ENCODE measurements at regions not wholly inside any gene's neighbourhood (a gene's known extent, or its start where the extent isn't known, plus 50 kb on each side); places are given as distances from the start of the nearest gene placed in this dataset.

DNA sequence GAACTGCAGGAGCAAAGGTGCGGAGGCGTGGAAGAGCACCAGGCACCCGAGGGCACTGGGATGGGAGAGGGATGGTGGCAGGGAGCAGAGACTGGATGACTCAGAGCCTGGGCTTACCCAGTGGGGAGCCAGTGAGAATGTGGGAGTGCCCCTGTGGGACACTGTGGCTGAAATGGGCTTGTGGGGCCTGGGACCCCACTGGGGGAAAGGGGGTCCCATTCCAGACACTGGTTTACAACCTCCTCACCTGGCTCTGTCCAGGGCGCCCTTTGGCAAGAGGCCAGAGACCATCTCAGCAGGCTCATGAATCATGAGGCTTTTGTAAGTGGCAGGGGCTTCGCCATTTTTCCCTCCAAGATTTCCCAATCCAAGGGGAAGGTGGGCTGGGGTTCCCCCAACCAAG is 124.0 kb upstream of the MAFB start:
- no peak for DNase-seq
- TF ChIP-seq, protein P1, sequence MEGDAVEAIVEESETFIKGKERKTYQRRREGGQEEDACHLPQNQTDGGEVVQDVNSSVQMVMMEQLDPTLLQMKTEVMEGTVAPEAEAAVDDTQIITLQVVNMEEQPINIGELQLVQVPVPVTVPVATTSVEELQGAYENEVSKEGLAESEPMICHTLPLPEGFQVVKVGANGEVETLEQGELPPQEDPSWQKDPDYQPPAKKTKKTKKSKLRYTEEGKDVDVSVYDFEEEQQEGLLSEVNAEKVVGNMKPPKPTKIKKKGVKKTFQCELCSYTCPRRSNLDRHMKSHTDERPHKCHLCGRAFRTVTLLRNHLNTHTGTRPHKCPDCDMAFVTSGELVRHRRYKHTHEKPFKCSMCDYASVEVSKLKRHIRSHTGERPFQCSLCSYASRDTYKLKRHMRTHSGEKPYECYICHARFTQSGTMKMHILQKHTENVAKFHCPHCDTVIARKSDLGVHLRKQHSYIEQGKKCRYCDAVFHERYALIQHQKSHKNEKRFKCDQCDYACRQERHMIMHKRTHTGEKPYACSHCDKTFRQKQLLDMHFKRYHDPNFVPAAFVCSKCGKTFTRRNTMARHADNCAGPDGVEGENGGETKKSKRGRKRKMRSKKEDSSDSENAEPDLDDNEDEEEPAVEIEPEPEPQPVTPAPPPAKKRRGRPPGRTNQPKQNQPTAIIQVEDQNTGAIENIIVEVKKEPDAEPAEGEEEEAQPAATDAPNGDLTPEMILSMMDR (IDR thresholded peaks at IDR 0.05; ENCODE audit: low read depth, low read length), result no peak
- Histone ChIP-seq H3K36me3 (no peaks in the 10 kb centered on the region), H3K4me3 (ENCODE audit: low read depth, low read length) (no peak overlapping the region), H3K27ac (no peak overlapping the region), H3K27me3 (ENCODE audit: insufficient read depth, low read depth, severe bottlenecking) (peaks cover 72% of the 10 kb centered on the region), H3K9me3 (ENCODE audit: severe bottlenecking) (no peaks in the 10 kb centered on the region)

DNA sequence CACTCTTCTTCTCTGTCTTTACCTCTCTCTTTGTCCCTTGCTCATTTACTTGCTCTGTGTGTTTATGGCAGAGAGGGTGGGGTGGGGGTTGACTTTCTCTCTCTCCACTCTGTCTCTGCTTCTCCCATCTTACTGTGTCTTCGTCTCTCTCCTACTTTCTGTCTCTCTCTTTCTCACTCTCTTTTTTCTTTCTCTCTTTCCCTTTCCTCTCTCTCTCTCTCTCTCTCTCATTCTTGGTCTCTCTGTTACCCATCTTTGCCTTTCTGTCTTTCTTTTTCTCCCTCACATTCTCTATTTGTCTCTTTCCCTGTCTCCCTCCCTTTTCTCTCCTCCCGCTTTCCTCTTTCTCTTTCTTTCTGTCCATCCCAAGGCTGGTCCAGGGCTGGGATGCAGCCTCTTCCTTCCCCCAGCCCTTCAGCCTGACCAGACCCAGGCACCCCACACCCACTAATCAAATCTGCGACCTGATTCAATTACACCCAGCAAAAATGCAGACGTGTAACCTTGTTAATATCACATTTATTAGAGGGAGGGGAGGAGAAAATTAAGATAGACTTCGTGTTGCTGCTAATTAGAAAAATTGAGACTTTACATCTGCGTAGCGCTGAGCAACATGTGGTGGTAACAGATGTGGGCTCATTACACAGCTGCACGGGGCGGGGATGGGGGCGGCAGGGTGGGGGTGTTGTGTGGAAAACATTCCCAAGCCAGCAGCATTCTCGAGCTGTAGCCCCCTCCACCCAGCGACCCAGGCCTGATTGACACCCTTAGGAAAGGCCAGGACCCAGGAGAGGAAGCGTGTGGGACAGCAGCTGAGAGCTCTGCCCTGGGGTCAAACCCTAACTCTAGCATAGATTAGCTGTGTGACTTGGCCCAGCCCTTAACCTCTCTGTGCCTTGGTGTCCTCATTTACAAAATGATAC is 124.9 kb upstream of the MAFB start:
- H3K36me3 ChIP-seq, result no peaks in the 10 kb centered on the region
- H3K27ac ChIP-seq, result no peak overlapping the region
- no peaks in the 10 kb centered on the region for H3K9me3 ChIP-seq (ENCODE audit: severe bottlenecking)
- TF ChIP-seq, protein P1 (IDR thresholded peaks at IDR 0.05; ENCODE audit: low read depth, low read length), result no peak
- H3K27me3 ChIP-seq (ENCODE audit: insufficient read depth, low read depth, severe bottlenecking), result peaks cover 69% of the 10 kb centered on the region
- H3K4me3 ChIP-seq (ENCODE audit: low read depth, low read length), result no peak overlapping the region
- DNase-seq, result no peak

DNA sequence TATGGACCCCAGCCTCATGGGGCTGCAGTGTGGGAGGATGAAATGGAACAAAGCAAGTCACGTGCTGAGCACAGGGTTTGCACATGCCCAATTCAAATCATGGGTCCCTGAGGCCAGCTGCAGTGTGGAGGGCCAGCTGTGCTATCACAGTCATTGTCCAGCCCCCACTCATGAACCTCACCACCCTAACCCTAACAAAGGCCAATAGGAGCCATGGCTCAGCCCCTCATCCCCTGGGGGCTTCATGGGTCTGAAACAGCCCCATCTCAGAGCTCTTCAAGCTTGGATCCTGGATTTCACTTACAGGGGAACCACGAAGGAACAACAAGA is 125.6 kb upstream of the MAFB start:
- H3K27me3 ChIP-seq (ENCODE audit: insufficient read depth, low read depth, severe bottlenecking), result peaks cover 66% of the 10 kb centered on the region
- DNase-seq, result no peak
- no peak overlapping the region for H3K27ac ChIP-seq
- H3K36me3 ChIP-seq, result no peaks in the 10 kb centered on the region
- TF ChIP-seq, protein P1 (IDR thresholded peaks at IDR 0.05; ENCODE audit: low read depth, low read length), result no peak
- H3K4me3 ChIP-seq (ENCODE audit: low read depth, low read length), result no peak overlapping the region
- H3K9me3 ChIP-seq (ENCODE audit: severe bottlenecking), result no peaks in the 10 kb centered on the region

DNA sequence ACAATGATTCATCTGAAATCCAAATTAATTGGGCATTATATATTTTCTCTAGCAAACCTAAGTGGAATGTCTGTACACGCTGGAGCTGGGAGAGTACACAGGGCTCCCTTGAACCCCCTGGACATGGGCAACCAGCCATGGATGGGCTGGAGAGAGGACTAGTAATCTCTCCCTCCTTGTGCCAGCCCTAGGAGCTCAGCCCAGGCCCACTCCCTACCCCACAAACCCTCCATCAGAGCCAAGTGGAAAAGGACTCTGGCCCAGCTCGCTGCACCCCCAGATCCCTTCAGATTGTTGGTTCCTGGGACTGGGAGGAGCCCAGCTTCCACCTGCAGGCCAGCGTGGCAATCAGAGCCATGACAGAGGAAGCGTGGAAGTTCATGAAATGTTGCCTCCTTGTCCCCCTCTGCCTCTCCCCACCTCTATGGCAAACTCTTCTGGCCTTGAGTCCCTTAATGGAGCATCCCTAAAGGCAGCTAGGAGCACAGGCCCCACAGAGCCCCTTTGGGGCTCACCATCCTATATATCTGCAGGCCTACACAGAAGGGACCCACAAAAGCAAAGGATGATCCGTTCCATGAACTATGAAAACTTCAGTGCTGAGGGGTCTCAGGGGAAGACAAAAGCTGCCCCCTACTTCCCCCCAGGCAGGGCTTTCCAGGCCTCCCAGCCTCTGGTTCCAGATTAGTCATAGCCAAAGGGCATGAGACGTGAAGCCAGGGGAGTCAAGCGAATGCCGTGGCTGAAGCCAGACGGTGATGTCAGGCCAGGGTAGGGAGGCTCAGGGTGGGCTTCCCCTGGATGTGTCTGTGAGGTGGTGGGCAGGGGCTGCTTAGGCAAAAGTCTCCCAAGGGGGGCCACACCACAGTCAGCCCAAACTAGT is 126.4 kb upstream of the MAFB start:
- Histone ChIP-seq H3K27me3 (ENCODE audit: insufficient read depth, low read depth, severe bottlenecking) (peaks cover 67% of the 10 kb centered on the region), H3K27ac (no peak overlapping the region), H3K36me3 (no peaks in the 10 kb centered on the region), H3K4me3 (ENCODE audit: low read depth, low read length) (no peak overlapping the region), H3K9me3 (ENCODE audit: severe bottlenecking) (no peaks in the 10 kb centered on the region)
- no peak for DNase-seq
- TF ChIP-seq, protein P1 (IDR thresholded peaks at IDR 0.05; ENCODE audit: low read depth, low read length), result no peak

DNA sequence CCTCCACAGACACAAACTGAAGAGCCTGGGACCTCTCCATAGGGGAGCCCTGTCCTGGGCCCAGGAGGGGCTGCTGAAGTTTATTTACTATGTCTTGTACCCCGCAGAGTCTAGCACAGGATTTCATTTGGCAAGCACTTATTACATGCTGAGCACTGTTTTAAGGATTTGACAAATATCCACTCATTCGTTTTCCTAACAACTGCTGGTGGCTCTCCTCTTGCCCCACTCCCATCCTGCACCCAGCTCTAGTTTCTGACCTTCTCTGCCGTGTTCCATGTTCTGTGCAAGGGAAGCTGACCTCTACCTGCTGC is 127.0 kb upstream of the MAFB start:
- H3K27me3 ChIP-seq (ENCODE audit: insufficient read depth, low read depth, severe bottlenecking), result peaks cover 68% of the 10 kb centered on the region
- no peaks in the 10 kb centered on the region for H3K9me3 ChIP-seq (ENCODE audit: severe bottlenecking)
- no peak overlapping the region for H3K4me3 ChIP-seq (ENCODE audit: low read depth, low read length)
- H3K36me3 ChIP-seq, result no peaks in the 10 kb centered on the region
- TF ChIP-seq, protein P1 (IDR thresholded peaks at IDR 0.05; ENCODE audit: low read depth, low read length), result no peak
- no peak for DNase-seq
- no peak overlapping the region for H3K27ac ChIP-seq

Measured in WERI-Rb-1 (cell line).